ENCODE measurements at regions not wholly inside any gene's neighbourhood (a gene's known extent, or its start where the extent isn't known, plus 50 kb on each side); places are given as distances from the start of the nearest gene placed in this dataset.

DNA sequence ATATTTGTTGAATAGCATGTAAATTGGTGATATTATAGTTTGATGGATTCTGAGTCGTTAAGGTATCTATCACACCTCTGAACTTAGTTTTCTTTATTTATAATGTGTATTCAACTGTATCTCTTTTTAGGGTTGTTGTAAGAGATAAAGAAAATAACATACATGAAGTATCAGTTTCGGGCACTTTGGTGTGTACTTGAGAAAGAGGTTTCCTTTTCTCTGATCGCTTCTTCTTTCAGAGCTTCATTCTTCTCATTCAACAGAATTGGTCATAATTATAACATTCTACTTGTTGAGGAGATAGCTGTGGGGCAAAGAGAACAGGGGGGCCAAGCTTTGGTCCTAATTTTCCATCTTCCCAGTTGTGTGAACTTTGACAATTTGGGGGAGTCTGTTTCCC is 508.0 kb downstream of the PLPP3 start:
- TF ChIP-seq TEAD4 (CRISPR knock-in tag; IDR thresholded peaks at IDR 0.05) (no peak), ZBTB21 (CRISPR knock-in tag; IDR thresholded peaks at IDR 0.05; ENCODE audit: borderline replicate concordance) (no peak), ZNF416 (CRISPR knock-in tag; IDR thresholded peaks at IDR 0.05) (no peak), TEAD1 (CRISPR knock-in tag; IDR thresholded peaks at IDR 0.05) (no peak)
- TF ChIP-seq, protein P1, sequence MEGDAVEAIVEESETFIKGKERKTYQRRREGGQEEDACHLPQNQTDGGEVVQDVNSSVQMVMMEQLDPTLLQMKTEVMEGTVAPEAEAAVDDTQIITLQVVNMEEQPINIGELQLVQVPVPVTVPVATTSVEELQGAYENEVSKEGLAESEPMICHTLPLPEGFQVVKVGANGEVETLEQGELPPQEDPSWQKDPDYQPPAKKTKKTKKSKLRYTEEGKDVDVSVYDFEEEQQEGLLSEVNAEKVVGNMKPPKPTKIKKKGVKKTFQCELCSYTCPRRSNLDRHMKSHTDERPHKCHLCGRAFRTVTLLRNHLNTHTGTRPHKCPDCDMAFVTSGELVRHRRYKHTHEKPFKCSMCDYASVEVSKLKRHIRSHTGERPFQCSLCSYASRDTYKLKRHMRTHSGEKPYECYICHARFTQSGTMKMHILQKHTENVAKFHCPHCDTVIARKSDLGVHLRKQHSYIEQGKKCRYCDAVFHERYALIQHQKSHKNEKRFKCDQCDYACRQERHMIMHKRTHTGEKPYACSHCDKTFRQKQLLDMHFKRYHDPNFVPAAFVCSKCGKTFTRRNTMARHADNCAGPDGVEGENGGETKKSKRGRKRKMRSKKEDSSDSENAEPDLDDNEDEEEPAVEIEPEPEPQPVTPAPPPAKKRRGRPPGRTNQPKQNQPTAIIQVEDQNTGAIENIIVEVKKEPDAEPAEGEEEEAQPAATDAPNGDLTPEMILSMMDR (IDR thresholded peaks at IDR 0.05) = no peak
- TF ChIP-seq, protein P2, sequence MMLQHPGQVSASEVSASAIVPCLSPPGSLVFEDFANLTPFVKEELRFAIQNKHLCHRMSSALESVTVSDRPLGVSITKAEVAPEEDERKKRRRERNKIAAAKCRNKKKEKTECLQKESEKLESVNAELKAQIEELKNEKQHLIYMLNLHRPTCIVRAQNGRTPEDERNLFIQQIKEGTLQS (CRISPR knock-in tag; conservative IDR thresholded peaks at IDR 0.05) = no peak
